Mesodermal cell (in vitro differentiated cells): ENCODE measurements at regions not wholly inside any gene's neighbourhood (a gene's known extent, or its start where the extent isn't known, plus 50 kb on each side); places are given as distances from the start of the nearest gene placed in this dataset.
"Not testable (repeated sequence)": the region's sequence is repeated elsewhere in the genome, so short reads cannot be mapped to it uniquely, and the experiment has no call there.

Source experiments
- H3K27ac ChIP-seq: 2 replicates; pipeline ENCODE4 v1.7.0; 2013; ENCODE audit warnings: mild to moderate bottlenecking, low read depth, low read length, moderate library complexity; ENCODE audit not compliant: severe bottlenecking
- H3K36me3 ChIP-seq: 2 replicates; pipeline ENCODE4 v1.7.1; 2013; ENCODE audit warnings: mild to moderate bottlenecking, low read length, moderate library complexity; ENCODE audit not compliant: control insufficient read depth, insufficient read depth
- H3K4me1 ChIP-seq: one replicate; pipeline ENCODE4 v1.7.1; 2013; ENCODE audit warnings: mild to moderate bottlenecking, low read length; ENCODE audit not compliant: insufficient read depth, control insufficient read depth, poor library complexity, severe bottlenecking
- H3K4me3 ChIP-seq: 2 replicates; pipeline ENCODE4 v1.7.0; 2013; ENCODE audit warnings: low read length, control low read depth, mild to moderate bottlenecking; ENCODE audit not compliant: insufficient read depth, poor library complexity, severe bottlenecking; ENCODE audit errors: extremely low read depth
- H3K9me3 ChIP-seq: 2 replicates; pipeline ENCODE4 v1.7.1; 2013; ENCODE audit warnings: mild to moderate bottlenecking, low read length, moderate library complexity; ENCODE audit not compliant: control insufficient read depth
- WGBS, 2 experiments: methylation state at CpG; one replicate each; pipeline ENCODE4 v1.1.5; 2013; ENCODE audit warnings: missing lambda C conversion rate in 2 of 2; ENCODE audit not compliant: insufficient coverage in 2 of 2; 5-methylcytosine and 5-hydroxymethylcytosine counted together

DNA sequence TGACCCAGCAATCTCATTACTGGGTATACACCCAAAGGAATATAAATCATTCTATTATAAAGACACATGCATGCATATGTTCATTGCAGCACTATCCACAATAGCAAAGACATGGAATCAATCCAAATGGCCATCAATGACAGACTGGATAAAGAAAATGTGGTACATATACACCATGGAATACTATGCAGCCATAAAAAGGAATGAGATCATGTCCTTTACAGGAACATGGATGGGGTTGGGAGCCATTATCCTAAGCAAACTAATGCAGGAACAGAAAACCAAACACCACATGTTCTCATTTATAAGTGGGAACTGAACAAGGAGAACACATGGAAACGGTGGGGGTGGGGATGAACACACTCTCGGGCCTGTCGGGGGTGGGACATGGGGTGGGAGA is 129.2 kb upstream of the STK26 start:
- H3K4me1 ChIP-seq, H3K4me3 ChIP-seq, H3K27ac ChIP-seq, H3K9me3 ChIP-seq, H3K36me3 ChIP-seq: not testable (repeated sequence)
- no CpG with 5 or more reads among the region's 3 CpGs for WGBS, 2 experiments

DNA sequence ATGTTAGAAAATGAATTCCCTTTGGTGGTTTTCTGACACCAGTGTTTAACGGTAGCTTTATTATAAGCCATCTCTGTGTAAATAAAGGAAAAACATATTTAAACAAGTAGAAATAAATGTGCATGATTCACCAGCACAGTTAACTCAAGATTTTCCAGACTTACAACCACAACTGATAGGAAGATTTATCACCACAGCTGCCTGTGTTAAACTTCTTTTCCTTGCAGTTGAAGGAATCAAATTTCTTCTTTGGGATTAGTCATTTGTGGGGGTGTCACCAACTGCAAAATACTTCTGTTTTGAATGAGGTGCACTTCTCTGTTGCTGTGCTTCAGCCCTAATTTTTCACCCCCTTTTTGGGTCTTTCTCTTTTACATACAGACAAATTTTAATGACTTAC is 128.1 kb upstream of the STK26 start:
- H3K4me3 ChIP-seq = no peak overlapping the region
- no peaks in the 10 kb centered on the region for H3K36me3 ChIP-seq
- no peaks in the 10 kb centered on the region for H3K9me3 ChIP-seq
- no peaks in the 10 kb centered on the region for H3K4me1 ChIP-seq
- no CpG with 5 or more reads among the region's 1 CpG for WGBS, 2 experiments
- H3K27ac ChIP-seq = no peak overlapping the region

DNA sequence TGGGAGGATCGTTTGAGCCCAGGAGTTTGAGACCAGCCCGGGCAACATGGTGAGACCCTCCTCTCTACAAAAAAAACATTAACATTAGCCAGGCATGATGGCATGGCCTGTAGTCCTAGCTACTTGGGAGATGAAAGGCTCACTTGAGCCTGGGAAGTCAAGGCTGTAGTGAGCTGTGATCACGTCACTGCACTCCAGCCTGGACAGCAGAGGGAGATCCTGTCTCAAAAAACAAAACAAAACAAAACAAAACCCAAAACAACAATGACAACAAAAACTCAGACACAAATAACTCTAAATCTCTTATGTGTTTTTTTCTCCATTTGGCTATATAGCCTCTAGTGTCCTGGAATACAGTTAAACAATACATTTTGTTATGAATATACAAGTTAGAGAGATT is 127.3 kb upstream of the STK26 start:
- Histone ChIP-seq H3K9me3 (no peaks in the 10 kb centered on the region), H3K27ac (no peak overlapping the region), H3K4me3 (no peak overlapping the region), H3K4me1 (no peaks in the 10 kb centered on the region), H3K36me3 (no peaks in the 10 kb centered on the region)
- no CpG with 5 or more reads among the region's 3 CpGs for WGBS, 2 experiments

- H3K27ac ChIP-seq = no peak overlapping the region
- no peaks in the 10 kb centered on the region for H3K36me3 ChIP-seq
- WGBS, 2 experiments = 50% methylated on average over 1 of the region's 1 CpG; no CpG with 5 or more reads in 1 of the 2 experiments
- H3K4me1 ChIP-seq = no peaks in the 10 kb centered on the region
- H3K4me3 ChIP-seq = no peak overlapping the region
- no peaks in the 10 kb centered on the region for H3K9me3 ChIP-seq
Observed at GRCh38 chrX:131901546-131901945, 121.6 kb upstream of the STK26 start.

DNA sequence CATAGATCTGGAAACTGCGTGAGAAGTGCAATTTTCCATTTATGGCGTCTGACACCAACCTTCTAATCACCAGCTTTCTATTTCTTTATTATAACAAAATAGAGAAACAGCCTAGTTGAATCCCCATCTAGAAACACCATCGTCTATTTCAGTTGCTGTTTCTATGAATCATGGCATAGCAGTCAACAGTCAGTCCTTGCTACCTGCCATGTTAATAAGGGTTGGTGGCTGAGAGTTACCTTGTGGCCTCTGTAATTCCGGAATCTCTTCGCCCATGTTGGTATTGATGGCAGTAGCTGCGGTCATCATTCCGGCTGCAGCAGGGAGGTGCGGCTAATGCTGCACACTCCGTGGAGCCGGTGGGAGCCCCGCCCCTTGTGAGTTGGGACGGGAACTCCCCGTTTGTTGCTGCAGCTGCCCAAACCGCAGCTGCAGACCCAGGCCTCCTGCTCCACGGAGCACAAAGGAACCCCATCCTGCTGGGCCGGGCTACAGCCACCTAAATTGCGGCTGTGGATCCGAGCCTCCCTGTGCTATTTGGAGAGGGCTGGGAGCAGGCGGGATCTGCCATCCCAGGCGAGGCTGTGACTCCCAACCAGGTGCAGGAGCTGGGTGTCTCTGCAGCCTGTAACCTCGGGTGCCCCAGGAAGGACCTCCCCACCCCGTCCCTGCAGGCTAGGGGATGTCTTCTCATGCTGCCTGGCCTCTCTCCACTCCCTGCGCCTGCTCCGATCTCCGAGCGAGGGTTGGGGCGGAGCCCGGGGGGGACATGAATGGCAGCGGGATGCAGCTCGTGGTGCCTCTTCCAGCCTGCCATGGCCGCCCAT is 115.4 kb upstream of the STK26 start:
- no peaks in the 10 kb centered on the region for H3K36me3 ChIP-seq
- H3K4me3 ChIP-seq = no peak overlapping the region
- H3K9me3 ChIP-seq = no peaks in the 10 kb centered on the region
- 89 to 94% methylated on average over 10 to 13 of the region's 31 CpGs for WGBS, 2 experiments
- H3K4me1 ChIP-seq = no peaks in the 10 kb centered on the region
- no peak overlapping the region for H3K27ac ChIP-seq

GRCh38 chrX:131910586-131910985 is 112.5 kb upstream of the STK26 start:
- H3K4me1 ChIP-seq = no peaks in the 10 kb centered on the region
- no peaks in the 10 kb centered on the region for H3K9me3 ChIP-seq
- no peak overlapping the region for H3K4me3 ChIP-seq
- no peak overlapping the region for H3K27ac ChIP-seq
- WGBS, 2 experiments = no CpG with 5 or more reads among the region's 1 CpG
- H3K36me3 ChIP-seq = no peaks in the 10 kb centered on the region

- WGBS, 2 experiments = no CpG with 5 or more reads among the region's 3 CpGs
- Histone ChIP-seq H3K27ac (no peak overlapping the region), H3K4me3 (no peak overlapping the region), H3K9me3 (no peaks in the 10 kb centered on the region), H3K36me3 (no peaks in the 10 kb centered on the region), H3K4me1 (no peaks in the 10 kb centered on the region)
Observed at GRCh38 chrX:131915488-131915887, 107.6 kb upstream of the STK26 start.

- no peaks in the 10 kb centered on the region for H3K4me1 ChIP-seq
- no peak overlapping the region for H3K27ac ChIP-seq
- no peaks in the 10 kb centered on the region for H3K9me3 ChIP-seq
- no peak overlapping the region for H3K4me3 ChIP-seq
- WGBS, 2 experiments = no CpG with 5 or more reads among the region's 2 CpGs
- H3K36me3 ChIP-seq = no peaks in the 10 kb centered on the region
Observed at GRCh38 chrX:131917588-131917987, 105.5 kb upstream of the STK26 start.

DNA sequence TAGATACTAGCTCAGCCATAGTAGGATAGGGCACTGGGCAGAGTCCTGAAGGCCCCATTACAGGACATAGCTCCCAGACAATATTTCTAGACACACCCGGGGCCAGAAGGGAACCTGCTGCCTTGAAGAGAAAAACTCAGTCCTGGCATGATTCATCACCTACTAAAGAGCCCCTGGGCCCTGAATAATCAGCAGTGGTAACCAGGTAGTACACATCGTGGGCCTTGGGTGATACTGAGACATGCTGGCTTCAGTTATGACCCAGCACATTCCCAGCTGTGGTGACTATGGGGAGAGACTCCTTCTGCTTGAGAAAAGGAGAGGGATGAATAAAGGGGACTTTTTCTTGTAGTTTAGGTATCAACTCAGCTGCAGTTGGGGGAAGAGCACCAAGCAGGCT is 104.3 kb upstream of the STK26 start:
- H3K4me1 ChIP-seq = no peaks in the 10 kb centered on the region
- no peaks in the 10 kb centered on the region for H3K36me3 ChIP-seq
- WGBS, 2 experiments = no CpG with 5 or more reads among the region's 2 CpGs
- H3K9me3 ChIP-seq = no peaks in the 10 kb centered on the region
- no peak overlapping the region for H3K4me3 ChIP-seq
- H3K27ac ChIP-seq = no peak overlapping the region

- H3K4me1 ChIP-seq = no peaks in the 10 kb centered on the region
- no peaks in the 10 kb centered on the region for H3K36me3 ChIP-seq
- WGBS, 2 experiments = 100% methylated on average over 3 of the region's 5 CpGs; no CpG with 5 or more reads in 1 of the 2 experiments
- H3K4me3 ChIP-seq = no peak overlapping the region
- H3K27ac ChIP-seq = no peak overlapping the region
- no peaks in the 10 kb centered on the region for H3K9me3 ChIP-seq
Observed at GRCh38 chrX:131923614-131924250, 99.4 kb upstream of the STK26 start.

DNA sequence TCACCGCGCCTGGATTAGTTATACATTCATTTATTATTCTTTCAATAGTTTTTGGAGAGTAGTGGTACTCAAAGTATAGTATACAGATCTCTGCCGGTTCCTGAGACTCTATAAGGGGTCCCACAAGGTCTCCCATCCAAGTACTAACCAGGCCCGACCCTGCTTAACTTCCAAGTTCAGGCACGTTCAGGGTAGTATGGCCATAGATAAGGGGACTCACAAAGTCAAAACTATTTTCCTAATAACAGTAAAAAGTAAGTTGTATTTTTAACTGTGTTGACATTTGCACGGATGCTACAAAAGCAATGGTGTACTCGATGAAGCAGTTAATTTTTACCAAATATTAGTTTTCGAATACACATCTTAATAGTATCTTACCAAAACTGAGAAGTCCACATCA is 84.4 kb upstream of the STK26 start:
- Histone ChIP-seq H3K27ac (no peak overlapping the region), H3K9me3 (no peaks in the 10 kb centered on the region), H3K4me1 (no peaks in the 10 kb centered on the region), H3K4me3 (no peak overlapping the region), H3K36me3 (no peaks in the 10 kb centered on the region)
- no CpG with 5 or more reads among the region's 8 CpGs for WGBS, 2 experiments
